Stomach (tissue), 8 donors: ENCODE measurements at regions not wholly inside any gene's neighbourhood (a gene's known extent, or its start where the extent isn't known, plus 50 kb on each side); places are given as distances from the start of the nearest gene placed in this dataset.

ENCODE experiments used
- DNase-seq, 2 donors: peaks; one replicate each; pipeline versions ENCODE4 v3.0.0 to v3.0.0-alpha.2; 2013 to 2019
- H3K27ac ChIP-seq, 5 donors: fragments of 200-600 bp in 4 of 5; sonication (generic) in 4 of 5; one replicate each; pipeline ENCODE4 v1.5.1; 2013 to 2019; ENCODE audit warnings: mild to moderate bottlenecking in 1 of 5, moderate library complexity in 1 of 5
- H3K27me3 ChIP-seq, 3 donors: fragments of 200-600 bp; sonication (generic); one replicate each; pipeline ENCODE4 v1.5.1; 2017 to 2019; ENCODE audit warnings: mixed run types in 1 of 3
- H3K36me3 ChIP-seq, 4 donors: fragments of 200-600 bp; sonication (generic); 1 replicate in 3 of 4; 2 replicates in 1 of 4; pipeline ENCODE4 v1.5.1; 2016 to 2019
- H3K4me1 ChIP-seq, 4 donors: fragments of 200-600 bp; sonication (generic); one replicate each; pipeline ENCODE4 v1.5.1; 2016 to 2019
- H3K4me3 ChIP-seq, 4 donors: fragments of 200-600 bp; sonication (generic) in 3 of 4; one replicate each; pipeline ENCODE4 v1.5.1; 2016 to 2019; ENCODE audit warnings: mild to moderate bottlenecking in 1 of 4
- H3K9me3 ChIP-seq, 4 donors: fragments of 200-600 bp; sonication (generic); one replicate each; pipeline ENCODE4 v1.5.1; 2016 to 2019
- CTCF ChIP-seq, 7 experiments: fragments of 450-650 bp in 4 of 7; fragments of 200-600 bp in 3 of 7; sonication (generic) in 3 of 7; IDR thresholded peaks; one replicate each; pipeline ENCODE4 v1.5.1; 2016 to 2019; ENCODE audit warnings: antibody characterized with exemption in 7 of 7, control low read depth in 2 of 7, mild to moderate bottlenecking in 1 of 7
- EP300 ChIP-seq: sonication (generic); formaldehyde crosslinking; IDR thresholded peaks from one replicate; pipeline ENCODE4 v1.6.1; 2017; ENCODE audit warnings: antibody characterized with exemption
- POLR2A ChIP-seq, 4 donors: fragments of 450-650 bp; IDR thresholded peaks; one replicate each; pipeline ENCODE4 v1.6.1; 2016; ENCODE audit warnings: antibody characterized with exemption in 4 of 4, control low read depth in 2 of 4, mild to moderate bottlenecking in 1 of 4, moderate library complexity in 1 of 4
- POLR2AphosphoS5 ChIP-seq, 3 donors: sonication (generic); formaldehyde crosslinking; IDR thresholded peaks; one replicate each; pipeline ENCODE4 v1.6.1; 2016; ENCODE audit warnings: antibody characterized with exemption in 3 of 3
- WGBS, 5 donors: extraction: QIAGEN DNeasy Blood & Tissue Kit in 3 of 5; methylation state at CpG; one replicate each; pipeline versions ENCODE4 v1.1.5 to v1.1.7; 2013 to 2018; 5-methylcytosine and 5-hydroxymethylcytosine counted together
- intact Hi-C: fragments of 100-400 bp; cut with DNase I; formaldehyde crosslinking; loops from one replicate; pipeline ENCODE4 v1.15.1; 2023; ENCODE audit warnings: low total_unique reads
- donor health status: healthy with polysubstance abuse.
- donor health status: Bipolar disorder and iron deficiency.
- donor health status: healthy.

GRCh38 chr9:25254051-25254450 is 424.2 kb downstream of the TUSC1 start:
- H3K27me3 ChIP-seq = no peaks in the 10 kb centered on the region
- no peak overlapping the region for H3K4me3 ChIP-seq
- DNase-seq = no peak
- H3K27ac ChIP-seq = no peak overlapping the region
- no peak for TF ChIP-seq POLR2A (IDR thresholded peaks at IDR 0.05)
- no peak for TF ChIP-seq CTCF (IDR thresholded peaks at IDR 0.05)
- no peak for TF ChIP-seq POLR2AphosphoS5 (IDR thresholded peaks at IDR 0.05)
- TF ChIP-seq EP300 = no peak
- H3K36me3 ChIP-seq = no peaks in the 10 kb centered on the region
- WGBS, 5 donors = 30 to 64% (median 50%) methylated on average over 2 of the region's 2 CpGs
- H3K9me3 ChIP-seq = peaks cover 0 to 7% (median 0%) of the 10 kb centered on the region in 4 donors
- intact Hi-C loops = no loop called here
- H3K4me1 ChIP-seq = no peaks in the 10 kb centered on the region

DNA sequence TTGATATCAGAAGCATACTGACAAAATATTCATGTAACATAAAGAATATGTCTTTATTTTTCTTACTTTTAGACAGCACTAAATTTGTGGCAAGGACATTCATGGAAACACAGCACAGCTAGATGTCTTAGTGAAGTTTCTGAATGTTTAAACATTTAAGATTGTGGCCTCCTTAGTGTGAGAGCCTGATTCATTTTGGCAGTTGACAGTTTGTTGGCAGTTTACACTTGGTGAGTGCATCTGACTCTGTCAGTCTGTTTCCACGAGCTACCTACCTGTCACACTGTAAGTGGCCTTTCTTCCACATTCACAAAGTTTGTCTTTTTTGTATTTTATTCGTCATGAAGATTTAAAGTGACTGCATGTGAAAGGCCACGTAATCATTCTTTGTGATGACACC is 436.8 kb downstream of the TUSC1 start:
- no peak for DNase-seq
- Histone ChIP-seq H3K36me3 (no peaks in the 10 kb centered on the region), H3K27ac (no peak overlapping the region), H3K9me3 (no peaks in the 10 kb centered on the region), H3K27me3 (no peaks in the 10 kb centered on the region), H3K4me3 (no peak overlapping the region), H3K4me1 (no peaks in the 10 kb centered on the region)
- WGBS, 5 donors = 48 to 62% (median 57%) methylated on average over 3 of the region's 3 CpGs
- TF ChIP-seq POLR2A (IDR thresholded peaks at IDR 0.05) (no peak), CTCF (IDR thresholded peaks at IDR 0.05) (no peak), POLR2AphosphoS5 (IDR thresholded peaks at IDR 0.05) (no peak), EP300 (no peak)
- intact Hi-C loops = no loop called here

DNA sequence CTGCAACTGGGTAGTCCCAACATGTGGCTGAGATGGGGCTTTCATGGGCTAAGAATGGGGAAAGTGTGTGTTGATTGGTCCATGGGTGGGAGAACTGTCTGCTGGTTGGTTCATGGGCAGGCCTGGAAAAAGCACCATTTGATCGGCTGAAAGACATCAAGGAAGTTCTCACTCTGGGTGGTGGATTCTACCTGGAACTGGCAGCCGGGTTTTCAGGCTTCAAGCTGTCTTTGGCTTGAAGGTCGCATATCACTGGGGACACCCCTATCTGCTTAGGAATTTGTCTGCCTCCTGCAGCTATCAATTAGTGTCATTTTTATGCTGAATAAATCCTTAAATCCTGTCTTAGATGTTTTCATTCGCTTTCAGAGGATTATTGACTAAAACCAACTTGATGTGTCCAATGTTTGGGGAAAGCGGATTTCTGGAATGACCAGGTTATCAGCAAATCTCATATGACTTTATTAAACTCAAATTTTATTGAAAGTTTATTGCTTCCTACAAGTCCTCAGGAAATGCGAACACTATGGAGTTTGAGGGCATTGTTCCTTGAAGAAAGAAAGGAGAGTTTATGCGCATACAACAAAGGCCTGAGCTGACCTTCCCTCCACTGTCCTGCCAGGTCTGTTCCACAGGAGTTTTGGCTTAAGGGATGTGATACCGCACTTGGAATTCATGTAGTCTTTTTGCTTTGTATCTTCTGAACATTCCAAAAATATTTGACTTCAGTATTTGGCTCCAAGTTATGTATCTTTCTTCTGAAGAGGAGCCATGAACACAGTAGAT is 451.1 kb downstream of the TUSC1 start:
- WGBS, 5 donors = 82 to 92% (median 90%) methylated on average over 8 of the region's 8 CpGs
- DNase-seq = no peak
- no peaks in the 10 kb centered on the region for H3K36me3 ChIP-seq
- H3K4me1 ChIP-seq = no peaks in the 10 kb centered on the region
- no peak overlapping the region for H3K27ac ChIP-seq
- peaks cover 0 to 20% (median 10%) of the 10 kb centered on the region in 4 donors for H3K9me3 ChIP-seq
- no peaks in the 10 kb centered on the region for H3K27me3 ChIP-seq
- intact Hi-C loops = no loop called here
- H3K4me3 ChIP-seq = no peak overlapping the region
- TF ChIP-seq CTCF (IDR thresholded peaks at IDR 0.05) (no peak), POLR2A (IDR thresholded peaks at IDR 0.05) (no peak), EP300 (no peak), POLR2AphosphoS5 (IDR thresholded peaks at IDR 0.05) (no peak)

GRCh38 chr9:25225938-25226760 is 452.1 kb downstream of the TUSC1 start:
- Histone ChIP-seq H3K36me3 (no peaks in the 10 kb centered on the region), H3K27me3 (no peaks in the 10 kb centered on the region)
- WGBS, 5 donors = 88 to 95% (median 91%) methylated on average over 14 to 20 of the region's 20 CpGs

More at GRCh38 chr9:25225938-25226760, 452.1 kb downstream of the TUSC1 start:
- DNase-seq = no peak
- Histone ChIP-seq H3K4me1 (no peaks in the 10 kb centered on the region), H3K4me3 (no peak overlapping the region), H3K27ac (no peak overlapping the region), H3K9me3 (peaks cover 0 to 20% (median 10%) of the 10 kb centered on the region in 4 donors)
- intact Hi-C loops = no loop called here
- no peak for TF ChIP-seq CTCF (IDR thresholded peaks at IDR 0.05)
- TF ChIP-seq POLR2AphosphoS5 (IDR thresholded peaks at IDR 0.05) = no peak
- TF ChIP-seq POLR2A (IDR thresholded peaks at IDR 0.05) = no peak
- no peak for TF ChIP-seq EP300
